Endothelial cell of umbilical vein (primary cell): ENCODE measurements at regions not wholly inside any gene's neighbourhood (a gene's known extent, or its start where the extent isn't known, plus 50 kb on each side); places are given as distances from the start of the nearest gene placed in this dataset.

Experiments used
- BruUV-seq: library from RNA; stranded (reverse); fragments of 400-500 nt; replicated peaks from 2 replicates; lab custom pipeline; 2021; lab: Mats Ljungman, UMichigan
- CTCF ChIA-PET: fragments of 300-600, 350-600 bp; sonication (Branson Sonifier 250); formaldehyde crosslinking; loops from one replicate; lab custom pipeline; 2021; ENCODE audit warnings: antibody characterized with exemption, inconsistent platforms; lab: Charles Lee
- POLR2A ChIA-PET: fragments of 300-600, 350-600 bp; sonication (Branson Sonifier 250); formaldehyde crosslinking; loops from one replicate; lab custom pipeline; 2021; ENCODE audit warnings: antibody characterized with exemption, inconsistent platforms; lab: Charles Lee
- DNase-seq: peaks from one replicate; pipeline ENCODE4 v3.0.0-alpha.2; 2011; ENCODE audit warnings: low read depth, low spot score
- FAIRE-seq: peaks from 2 replicates; lab custom pipeline; 2011; peaks lifted over from hg19 to GRCh38; lab: Jason Lieb, UNC
- H2AFZ ChIP-seq: 2 replicates; pipeline ENCODE4 v1.6.0; 2012; ENCODE audit warnings: low read depth, low read length, control low read depth, inconsistent platforms
- H3K27ac ChIP-seq: 2 replicates; pipeline ENCODE4 v1.5.1; 2011; ENCODE audit warnings: low read depth, mild to moderate bottlenecking, control low read depth, low read length, moderate library complexity; ENCODE audit not compliant: insufficient read depth
- H3K27me3 ChIP-seq, 2 experiments: 2 replicates each; pipeline versions ENCODE4 v1.6.0 to v1.6.1; 2011; ENCODE audit warnings: low read length in 2 of 2, mixed read lengths in 1 of 2; ENCODE audit not compliant: control insufficient read depth in 2 of 2, insufficient read depth in 2 of 2
- H3K36me3 ChIP-seq, 2 experiments: 2 replicates in 1 of 2; 3 replicates in 1 of 2; pipeline ENCODE4 v1.5.1; 2011; ENCODE audit warnings: low read length in 2 of 2, mild to moderate bottlenecking in 1 of 2, moderate library complexity in 1 of 2; ENCODE audit not compliant: control insufficient read depth in 2 of 2, insufficient read depth in 2 of 2; ENCODE audit errors: extremely low read depth in 1 of 2
- H3K4me1 ChIP-seq: 3 replicates; pipeline ENCODE4 v1.5.1; 2011; ENCODE audit warnings: mild to moderate bottlenecking, low read length; ENCODE audit not compliant: control insufficient read depth, insufficient read depth; ENCODE audit errors: extremely low read depth
- H3K4me2 ChIP-seq: 2 replicates; pipeline ENCODE4 v1.6.1; 2011; ENCODE audit warnings: low read length, control low read depth, mixed read lengths; ENCODE audit not compliant: insufficient read depth
- H3K4me3 ChIP-seq, 3 experiments: fragments of 200-600 bp in 1 of 3; sonication (generic), shearing (Covaris generic) in 1 of 3; replicated peaks in 1 of 3; 2 replicates each; pipeline ENCODE4 v1.5.1; 2011 to 2016; ENCODE audit warnings: control low read depth in 3 of 3, low read length in 3 of 3, mild to moderate bottlenecking in 2 of 3, inconsistent platforms in 1 of 3, low read depth in 1 of 3, moderate library complexity in 1 of 3; ENCODE audit not compliant: insufficient read depth in 1 of 3
- H3K79me2 ChIP-seq: 2 replicates; pipeline ENCODE4 v1.6.0; 2012; ENCODE audit warnings: low read length, inconsistent platforms; ENCODE audit not compliant: control insufficient read depth, insufficient read depth
- H3K9ac ChIP-seq: replicated peaks from 2 replicates; pipeline ENCODE3; 2011; ENCODE audit warnings: low read length, control low read depth; ENCODE audit not compliant: insufficient read depth; ENCODE audit errors: extremely low read depth
- H3K9me1 ChIP-seq: replicated peaks from 3 replicates; pipeline ENCODE4 v1.6.0; 2011; ENCODE audit warnings: mild to moderate bottlenecking, low read length; ENCODE audit not compliant: control insufficient read depth, insufficient read depth; ENCODE audit errors: extremely low read depth
- H3K9me3 ChIP-seq: replicated peaks from 2 replicates; pipeline ENCODE4 v1.5.1; 2012; ENCODE audit warnings: low read length, inconsistent platforms; ENCODE audit not compliant: control insufficient read depth, insufficient read depth
- H4K20me1 ChIP-seq: replicated peaks from 2 replicates; pipeline ENCODE3; 2011; ENCODE audit warnings: mild to moderate bottlenecking, low read length; ENCODE audit not compliant: control insufficient read depth, insufficient read depth; ENCODE audit errors: extremely low read depth
- CTCF ChIP-seq, 2 donors: IDR thresholded peaks; 1 replicate in 1 of 2; 2 replicates in 1 of 2; pipeline ENCODE4 v1.5.1; 2011; ENCODE audit warnings: low read length in 2 of 2, mild to moderate bottlenecking in 2 of 2, moderate library complexity in 2 of 2, control low read depth in 1 of 2, inconsistent platforms in 1 of 2, low read depth in 1 of 2; ENCODE audit not compliant: insufficient read depth in 1 of 2; ENCODE audit errors: extremely low read depth in 1 of 2
- EZH2 ChIP-seq: IDR thresholded peaks from 2 replicates; pipeline ENCODE4 v1.6.1; 2012; ENCODE audit warnings: borderline replicate concordance, low read depth, mild to moderate bottlenecking, moderate library complexity, low read length, inconsistent platforms; ENCODE audit not compliant: severe bottlenecking
- FOS ChIP-seq: IDR thresholded peaks from 2 replicates; pipeline ENCODE4 v1.6.1; 2011; ENCODE audit warnings: mild to moderate bottlenecking, low read length, moderate library complexity, borderline replicate concordance; ENCODE audit not compliant: insufficient read depth
- GATA2 ChIP-seq: IDR thresholded peaks from 2 replicates; pipeline ENCODE4 v1.7.0; 2011; ENCODE audit warnings: low read depth, mild to moderate bottlenecking, moderate library complexity, mixed read lengths, low read length; ENCODE audit not compliant: insufficient read length, insufficient read depth
- JUN ChIP-seq: IDR thresholded peaks from 2 replicates; pipeline ENCODE4 v1.6.1; 2011; ENCODE audit warnings: borderline replicate concordance, low read depth; ENCODE audit not compliant: insufficient read length, insufficient read depth
- MAX ChIP-seq: IDR thresholded peaks from 2 replicates; pipeline ENCODE4 v1.6.1; 2011; ENCODE audit not compliant: insufficient read depth, insufficient read length
- MYC ChIP-seq: IDR thresholded peaks from one replicate; pipeline ENCODE4 v1.6.1; 2011; ENCODE audit warnings: mild to moderate bottlenecking, low read depth, low read length
- POLR2A ChIP-seq: IDR thresholded peaks from 2 replicates; pipeline ENCODE4 v1.6.1; 2012; ENCODE audit warnings: low read depth, mild to moderate bottlenecking, control low read depth, low read length
- POLR2AphosphoS5 ChIP-seq: IDR thresholded peaks from 2 replicates; pipeline ENCODE4 v1.6.1; 2012; ENCODE audit warnings: low read depth, mild to moderate bottlenecking, control low read depth, low read length, moderate library complexity; ENCODE audit not compliant: insufficient read depth
- dilution Hi-C: fragments of 300-500 bp; cut with MboI; formaldehyde crosslinking; loops from one replicate; pipeline ENCODE4 v1.15.0; 2019; ENCODE audit warnings: low sequenced_read_pairs; ENCODE audit not compliant: extremely low pct_ligation_motif_present
- intact Hi-C: fragments of 100-400 bp; cut with micrococcal nuclease; formaldehyde crosslinking; loops from one replicate; pipeline ENCODE4 v1.10.0; 2022

- H4K20me1 ChIP-seq: no peaks in the 10 kb centered on the region
- no peak for DNase-seq
- dilution Hi-C loops (no loop called here), intact Hi-C loops (no loop called here)
- no peaks in the 10 kb centered on the region for H3K79me2 ChIP-seq
- CTCF ChIA-PET: no interaction called here
- H3K9ac ChIP-seq: no peak overlapping the region
- H3K36me3 ChIP-seq: no peaks in the 10 kb centered on the region
- H3K9me3 ChIP-seq: no peaks in the 10 kb centered on the region
- H3K4me3 ChIP-seq: no peak overlapping the region
- H3K4me1 ChIP-seq: no peaks in the 10 kb centered on the region
- H2AFZ ChIP-seq: no peak overlapping the region
- H3K9me1 ChIP-seq: no peaks in the 10 kb centered on the region
- H3K27me3 ChIP-seq: no peaks in the 10 kb centered on the region
- POLR2A ChIA-PET: no interaction called here
- TF ChIP-seq GATA2: no peak
- TF ChIP-seq MYC: no peak
- TF ChIP-seq JUN: no peak
- TF ChIP-seq POLR2AphosphoS5: no peak
- no peak for TF ChIP-seq POLR2A
- TF ChIP-seq EZH2: no peak
- no peak for TF ChIP-seq CTCF (IDR thresholded peaks at IDR 0.05; ENCODE audit: extremely low read depth in 1 of 2, insufficient read depth in 1 of 2, low read depth in 1 of 2, low read length in 2 of 2)
- no peak for TF ChIP-seq MAX
- no peak for TF ChIP-seq FOS
- H3K4me2 ChIP-seq: no peak overlapping the region
- no peak for FAIRE-seq
- no peak overlapping the region for H3K27ac ChIP-seq
- no TSS peak for BruUV-seq
Measured at GRCh38 chr6:92341201-92341600, 1078.2 kb downstream of the EPHA7 start.
